ENCODE measurements at regions not wholly inside any gene's neighbourhood (a gene's known extent, or its start where the extent isn't known, plus 50 kb on each side); places are given as distances from the start of the nearest gene placed in this dataset.

DNA sequence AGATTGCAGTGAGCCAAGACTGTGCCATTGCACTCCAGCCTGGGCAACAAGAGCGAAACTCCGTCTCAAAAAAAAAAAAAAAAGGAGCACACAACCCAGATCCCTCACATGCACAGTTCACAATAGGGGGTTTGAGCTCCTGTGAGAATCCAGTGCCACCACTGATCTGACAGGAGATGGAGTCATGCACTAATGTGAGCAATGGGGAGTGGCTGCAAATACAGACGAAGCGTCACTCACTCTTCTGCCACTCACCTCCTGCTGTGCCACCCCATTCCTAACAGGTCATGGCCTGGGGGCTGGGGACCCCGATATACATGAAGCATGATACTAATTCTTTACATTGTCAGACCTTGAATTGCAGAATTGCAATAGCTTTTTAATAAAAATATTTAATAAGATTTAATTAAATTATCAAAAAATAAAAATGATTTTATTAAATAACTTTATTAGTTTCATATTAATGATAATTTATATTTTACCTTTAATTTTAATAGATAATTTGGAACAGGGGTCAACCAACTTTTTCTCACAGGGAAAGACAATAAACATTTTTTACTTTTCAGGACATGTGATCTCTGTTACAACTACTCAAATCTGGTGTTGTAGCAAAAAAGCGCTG lies 171.4 kb downstream of the COPRS start:
- Histone ChIP-seq H3K27me3 (no peaks in the 10 kb centered on the region), H3K4me3 (no peak overlapping the region), H3K9me3 (no peaks in the 10 kb centered on the region), H3K4me1 (peaks cover 0 to 5% (median 0%) of the 10 kb centered on the region in 4 donors), H3K36me3 (no peaks in the 10 kb centered on the region), H3K27ac (no peak overlapping the region)
- 64 to 76% methylated on average over 6 of the region's 6 CpGs for WGBS, 2 donors
- TF ChIP-seq, protein P1, sequence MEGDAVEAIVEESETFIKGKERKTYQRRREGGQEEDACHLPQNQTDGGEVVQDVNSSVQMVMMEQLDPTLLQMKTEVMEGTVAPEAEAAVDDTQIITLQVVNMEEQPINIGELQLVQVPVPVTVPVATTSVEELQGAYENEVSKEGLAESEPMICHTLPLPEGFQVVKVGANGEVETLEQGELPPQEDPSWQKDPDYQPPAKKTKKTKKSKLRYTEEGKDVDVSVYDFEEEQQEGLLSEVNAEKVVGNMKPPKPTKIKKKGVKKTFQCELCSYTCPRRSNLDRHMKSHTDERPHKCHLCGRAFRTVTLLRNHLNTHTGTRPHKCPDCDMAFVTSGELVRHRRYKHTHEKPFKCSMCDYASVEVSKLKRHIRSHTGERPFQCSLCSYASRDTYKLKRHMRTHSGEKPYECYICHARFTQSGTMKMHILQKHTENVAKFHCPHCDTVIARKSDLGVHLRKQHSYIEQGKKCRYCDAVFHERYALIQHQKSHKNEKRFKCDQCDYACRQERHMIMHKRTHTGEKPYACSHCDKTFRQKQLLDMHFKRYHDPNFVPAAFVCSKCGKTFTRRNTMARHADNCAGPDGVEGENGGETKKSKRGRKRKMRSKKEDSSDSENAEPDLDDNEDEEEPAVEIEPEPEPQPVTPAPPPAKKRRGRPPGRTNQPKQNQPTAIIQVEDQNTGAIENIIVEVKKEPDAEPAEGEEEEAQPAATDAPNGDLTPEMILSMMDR (IDR thresholded peaks at IDR 0.05) = no peak
- no peak for TF ChIP-seq EP300 (IDR thresholded peaks at IDR 0.05)
- no peak for TF ChIP-seq POLR2A (IDR thresholded peaks at IDR 0.05)
- DNase-seq (ENCODE audit: low spot score in 2 of 2) = no peak

DNA sequence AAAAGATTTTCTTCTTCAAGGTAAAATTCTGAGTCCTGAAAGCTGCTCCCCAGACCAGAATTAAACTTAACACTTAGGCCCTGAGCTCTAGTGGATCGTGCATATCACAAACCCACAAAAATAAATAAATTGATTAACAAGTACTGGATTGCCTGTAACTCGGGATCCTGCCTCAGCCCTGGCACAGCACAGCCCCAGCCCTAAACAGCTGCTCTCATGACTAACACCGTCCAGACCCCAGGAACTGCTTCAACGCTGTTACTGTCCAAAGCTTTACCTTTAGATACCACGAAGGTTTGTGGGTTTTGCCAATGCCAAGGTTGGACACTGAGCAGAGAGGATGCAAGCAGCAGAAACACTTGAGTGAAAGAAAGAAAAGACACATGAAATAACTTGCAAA lies 172.5 kb downstream of the COPRS start:
- no peaks in the 10 kb centered on the region for H3K36me3 ChIP-seq
- no peaks in the 10 kb centered on the region for H3K9me3 ChIP-seq
- H3K4me1 ChIP-seq = peaks cover 0 to 2% (median 0%) of the 10 kb centered on the region in 4 donors
- TF ChIP-seq, protein P1 (IDR thresholded peaks at IDR 0.05) = no peak
- TF ChIP-seq EP300 (IDR thresholded peaks at IDR 0.05) = no peak
- TF ChIP-seq POLR2A (IDR thresholded peaks at IDR 0.05) = no peak
- WGBS, 2 donors = 77 to 81% methylated on average over 5 of the region's 5 CpGs
- H3K4me3 ChIP-seq = no peak overlapping the region
- H3K27me3 ChIP-seq = no peaks in the 10 kb centered on the region
- DNase-seq (ENCODE audit: low spot score in 2 of 2) = no peak
- no peak overlapping the region for H3K27ac ChIP-seq

DNA sequence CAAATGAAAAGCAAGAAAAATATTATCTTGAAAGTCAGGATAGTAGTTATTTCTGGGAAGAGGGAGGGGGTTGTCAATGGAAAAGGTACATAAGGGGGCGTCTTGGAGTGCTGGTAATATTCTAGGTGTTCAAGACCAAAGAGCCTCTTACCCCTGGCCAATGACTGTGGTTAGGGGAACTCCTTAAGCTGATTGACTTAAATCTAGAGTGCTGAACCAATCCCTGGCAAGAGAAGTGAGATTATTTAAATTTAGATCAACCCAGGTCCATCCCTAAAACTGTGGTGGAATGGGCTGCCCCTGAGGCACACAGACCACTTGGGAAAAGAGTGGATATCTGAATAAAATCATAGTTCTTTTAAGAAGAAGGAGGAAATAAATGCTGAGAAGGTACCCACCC lies 174.1 kb downstream of the COPRS start:
- no peak for DNase-seq (ENCODE audit: low spot score in 2 of 2)
- no peaks in the 10 kb centered on the region for H3K4me1 ChIP-seq
- no peak overlapping the region for H3K4me3 ChIP-seq
- H3K27me3 ChIP-seq = no peaks in the 10 kb centered on the region
- H3K9me3 ChIP-seq = no peaks in the 10 kb centered on the region
- no peak overlapping the region for H3K27ac ChIP-seq
- no peaks in the 10 kb centered on the region for H3K36me3 ChIP-seq
- TF ChIP-seq POLR2A (IDR thresholded peaks at IDR 0.05) = no peak
- TF ChIP-seq EP300 (IDR thresholded peaks at IDR 0.05) = no peak
- TF ChIP-seq, protein P1 (IDR thresholded peaks at IDR 0.05) = no peak
- 0 to 3% methylated on average over 1 of the region's 1 CpG for WGBS, 2 donors

DNA sequence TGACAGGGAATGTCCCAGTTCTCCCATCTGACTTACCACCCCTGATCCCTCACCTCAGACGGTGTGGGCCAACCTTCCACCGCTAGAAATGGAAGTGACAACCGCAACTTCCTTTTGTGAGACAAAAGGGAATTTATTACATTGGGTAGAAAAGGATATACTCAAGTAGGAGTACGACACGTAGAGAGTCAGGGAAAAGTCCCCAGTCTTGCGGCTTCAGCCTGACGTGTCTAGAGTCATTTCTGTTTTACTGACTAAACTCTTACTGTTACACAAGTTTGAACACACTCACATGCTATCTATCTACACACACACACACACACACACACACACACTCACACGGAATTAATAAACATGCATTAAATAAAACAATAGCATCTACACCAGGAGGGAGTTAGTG lies 178.9 kb downstream of the COPRS start:
- TF ChIP-seq, protein P1 (IDR thresholded peaks at IDR 0.05) = no peak
- no peak for TF ChIP-seq EP300 (IDR thresholded peaks at IDR 0.05)
- no peak for TF ChIP-seq POLR2A (IDR thresholded peaks at IDR 0.05)
- H3K4me3 ChIP-seq = no peak overlapping the region
- no peaks in the 10 kb centered on the region for H3K36me3 ChIP-seq
- no peak overlapping the region for H3K27ac ChIP-seq
- DNase-seq (ENCODE audit: low spot score in 2 of 2) = no peak
- WGBS, 2 donors = 65 to 70% methylated on average over 8 of the region's 8 CpGs
- H3K9me3 ChIP-seq = no peaks in the 10 kb centered on the region
- H3K4me1 ChIP-seq = no peaks in the 10 kb centered on the region
- H3K27me3 ChIP-seq = no peaks in the 10 kb centered on the region

- Histone ChIP-seq H3K4me3 (no peak overlapping the region), H3K27me3 (no peaks in the 10 kb centered on the region), H3K36me3 (no peaks in the 10 kb centered on the region), H3K4me1 (no peaks in the 10 kb centered on the region), H3K9me3 (no peaks in the 10 kb centered on the region), H3K27ac (no peak overlapping the region)
- TF ChIP-seq, protein P1 (IDR thresholded peaks at IDR 0.05) = no peak
- TF ChIP-seq EP300 (IDR thresholded peaks at IDR 0.05) (no peak), POLR2A (IDR thresholded peaks at IDR 0.05) (no peak)
- WGBS, 2 donors = 87 to 90% methylated on average over 5 of the region's 5 CpGs
- DNase-seq (ENCODE audit: low spot score in 2 of 2) = no peak
These were observed 179.4 kb downstream of the COPRS start for GRCh38 chr17:31679667-31680066.
